ENCODE measurements at regions not wholly inside any gene's neighbourhood (a gene's known extent, or its start where the extent isn't known, plus 50 kb on each side); places are given as distances from the start of the nearest gene placed in this dataset.

DNA sequence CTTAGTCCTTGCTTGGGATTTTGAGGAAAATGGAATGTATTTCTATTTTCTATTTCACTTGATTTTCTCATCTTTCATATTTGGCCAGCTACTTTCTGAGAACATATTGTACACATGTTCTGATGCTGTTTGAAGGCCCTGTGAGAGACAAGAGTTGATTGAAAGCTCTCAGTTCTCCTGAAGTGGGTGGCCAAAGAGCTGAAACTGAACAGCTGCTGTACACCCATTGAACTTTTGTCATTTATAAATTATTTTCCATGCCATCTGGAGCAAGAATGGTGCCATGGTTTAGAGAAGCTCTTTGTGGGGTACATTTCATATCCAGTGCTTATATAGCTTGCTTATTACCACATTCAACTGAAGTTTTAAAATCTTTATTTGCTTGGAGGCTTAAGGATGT, 298.3 kb downstream of the PRL start:
- intact Hi-C loops (cut with micrococcal nuclease), result no loop called here
- Histone ChIP-seq H3K79me2 (ENCODE audit: control insufficient read depth, insufficient read depth, low read length) (no peaks in the 10 kb centered on the region), H2AFZ (ENCODE audit: insufficient read depth, low read depth, low read length, poor library complexity, severe bottlenecking) (no peak overlapping the region), H3K36me3 (replicated peaks in 1 of 2; ENCODE audit: control extremely low read depth in 1 of 2, control insufficient read depth in 1 of 2, extremely low read depth in 1 of 2, insufficient read depth in 2 of 2, low read length in 1 of 2) (no peaks in the 10 kb centered on the region), H3K4me3 (ENCODE audit: control extremely low read depth in 1 of 5, extremely low read depth in 1 of 5, insufficient read depth in 1 of 5, low read depth in 2 of 5, low read length in 4 of 5) (no peak overlapping the region), H3K9ac (ENCODE audit: low read length) (no peak overlapping the region), H3K27me3 (replicated peaks in 1 of 4; ENCODE audit: control extremely low read depth in 1 of 4, control insufficient read depth in 3 of 4, insufficient read depth in 4 of 4, low read length in 3 of 4) (no peaks in the 10 kb centered on the region), H3K27ac (ENCODE audit: low read length in 2 of 2) (no peak overlapping the region), H3K4me1 (ENCODE audit: control insufficient read depth in 2 of 2, insufficient read depth in 2 of 2, low read length in 2 of 2) (no peaks in the 10 kb centered on the region), H4K20me1 (ENCODE audit: control insufficient read depth, insufficient read depth, low read length, poor library complexity, severe bottlenecking) (no peaks in the 10 kb centered on the region), H3K9me3 (ENCODE audit: control extremely low read depth in 1 of 3, control insufficient read depth in 2 of 3, insufficient read depth in 1 of 3, low read length in 2 of 3) (no peaks in the 10 kb centered on the region), H3K4me2 (replicated peaks; ENCODE audit: low read depth, low read length, poor library complexity, severe bottlenecking) (no peak overlapping the region)
- ChIA-PET POLR2A (no interaction called here), CTCF (no interaction called here)
- DNase-seq (no peak), ATAC-seq (ENCODE audit: low read depth) (no peak)
- Mint-ChIP-seq H3K4me3 (no peak overlapping the region), H3K27ac (no peak overlapping the region), H3K9me3 (ENCODE audit: insufficient read depth) (no peaks in the 10 kb centered on the region), H3K27me3 (no peaks in the 10 kb centered on the region), H3K4me1 (no peaks in the 10 kb centered on the region)
- TF ChIP-seq, protein P1, sequence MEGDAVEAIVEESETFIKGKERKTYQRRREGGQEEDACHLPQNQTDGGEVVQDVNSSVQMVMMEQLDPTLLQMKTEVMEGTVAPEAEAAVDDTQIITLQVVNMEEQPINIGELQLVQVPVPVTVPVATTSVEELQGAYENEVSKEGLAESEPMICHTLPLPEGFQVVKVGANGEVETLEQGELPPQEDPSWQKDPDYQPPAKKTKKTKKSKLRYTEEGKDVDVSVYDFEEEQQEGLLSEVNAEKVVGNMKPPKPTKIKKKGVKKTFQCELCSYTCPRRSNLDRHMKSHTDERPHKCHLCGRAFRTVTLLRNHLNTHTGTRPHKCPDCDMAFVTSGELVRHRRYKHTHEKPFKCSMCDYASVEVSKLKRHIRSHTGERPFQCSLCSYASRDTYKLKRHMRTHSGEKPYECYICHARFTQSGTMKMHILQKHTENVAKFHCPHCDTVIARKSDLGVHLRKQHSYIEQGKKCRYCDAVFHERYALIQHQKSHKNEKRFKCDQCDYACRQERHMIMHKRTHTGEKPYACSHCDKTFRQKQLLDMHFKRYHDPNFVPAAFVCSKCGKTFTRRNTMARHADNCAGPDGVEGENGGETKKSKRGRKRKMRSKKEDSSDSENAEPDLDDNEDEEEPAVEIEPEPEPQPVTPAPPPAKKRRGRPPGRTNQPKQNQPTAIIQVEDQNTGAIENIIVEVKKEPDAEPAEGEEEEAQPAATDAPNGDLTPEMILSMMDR (IDR thresholded peaks at IDR 0.05), result no peak
- no peak for TF ChIP-seq EZH2 (IDR thresholded peaks at IDR 0.05; ENCODE audit: borderline replicate concordance, insufficient read depth, low read depth, low read length, poor library complexity, severe bottlenecking)

GRCh38 chr6:21999012-21999528, 297.8 kb downstream of the PRL start:
- Histone ChIP-seq H3K9me3 (ENCODE audit: control extremely low read depth in 1 of 3, control insufficient read depth in 2 of 3, insufficient read depth in 1 of 3, low read length in 2 of 3) (no peaks in the 10 kb centered on the region), H3K36me3 (replicated peaks in 1 of 2; ENCODE audit: control extremely low read depth in 1 of 2, control insufficient read depth in 1 of 2, extremely low read depth in 1 of 2, insufficient read depth in 2 of 2, low read length in 1 of 2) (no peaks in the 10 kb centered on the region), H3K9ac (ENCODE audit: low read length) (no peak overlapping the region), H3K4me1 (ENCODE audit: control insufficient read depth in 2 of 2, insufficient read depth in 2 of 2, low read length in 2 of 2) (no peaks in the 10 kb centered on the region), H3K79me2 (ENCODE audit: control insufficient read depth, insufficient read depth, low read length) (no peaks in the 10 kb centered on the region), H2AFZ (ENCODE audit: insufficient read depth, low read depth, low read length, poor library complexity, severe bottlenecking) (no peak overlapping the region), H3K4me2 (replicated peaks; ENCODE audit: low read depth, low read length, poor library complexity, severe bottlenecking) (no peak overlapping the region), H4K20me1 (ENCODE audit: control insufficient read depth, insufficient read depth, low read length, poor library complexity, severe bottlenecking) (no peaks in the 10 kb centered on the region), H3K27me3 (replicated peaks in 1 of 4; ENCODE audit: control extremely low read depth in 1 of 4, control insufficient read depth in 3 of 4, insufficient read depth in 4 of 4, low read length in 3 of 4) (no peaks in the 10 kb centered on the region), H3K27ac (ENCODE audit: low read length in 2 of 2) (no peak overlapping the region), H3K4me3 (ENCODE audit: control extremely low read depth in 1 of 5, extremely low read depth in 1 of 5, insufficient read depth in 1 of 5, low read depth in 2 of 5, low read length in 4 of 5) (no peak overlapping the region)
- Mint-ChIP-seq H3K27ac (no peak overlapping the region), H3K9me3 (ENCODE audit: insufficient read depth) (no peaks in the 10 kb centered on the region), H3K4me1 (no peaks in the 10 kb centered on the region), H3K4me3 (no peak overlapping the region), H3K27me3 (no peaks in the 10 kb centered on the region)
- no peak for ATAC-seq (ENCODE audit: low read depth)
- CTCF ChIA-PET, result no interaction called here
- WGBS (ENCODE audit: insufficient coverage), result 88% methylated on average over 3 of the region's 6 CpGs
- POLR2A ChIA-PET, result no interaction called here
- DNase-seq, result no peak
- intact Hi-C loops (cut with micrococcal nuclease), result no loop called here
- TF ChIP-seq, protein P1 (IDR thresholded peaks at IDR 0.05), result no peak
- TF ChIP-seq EZH2 (IDR thresholded peaks at IDR 0.05; ENCODE audit: borderline replicate concordance, insufficient read depth, low read depth, low read length, poor library complexity, severe bottlenecking), result no peak

Data from B cell (primary cell).